Forelimb muscle (tissue), 1 donor: ENCODE measurements at regions not wholly inside any gene's neighbourhood (a gene's known extent, or its start where the extent isn't known, plus 50 kb on each side); places are given as distances from the start of the nearest gene placed in this dataset.

Experiments used
- DNase-seq: peaks from one replicate; pipeline ENCODE4 v3.0.0-alpha.2; 2013; ENCODE audit warnings: low read depth

DNA sequence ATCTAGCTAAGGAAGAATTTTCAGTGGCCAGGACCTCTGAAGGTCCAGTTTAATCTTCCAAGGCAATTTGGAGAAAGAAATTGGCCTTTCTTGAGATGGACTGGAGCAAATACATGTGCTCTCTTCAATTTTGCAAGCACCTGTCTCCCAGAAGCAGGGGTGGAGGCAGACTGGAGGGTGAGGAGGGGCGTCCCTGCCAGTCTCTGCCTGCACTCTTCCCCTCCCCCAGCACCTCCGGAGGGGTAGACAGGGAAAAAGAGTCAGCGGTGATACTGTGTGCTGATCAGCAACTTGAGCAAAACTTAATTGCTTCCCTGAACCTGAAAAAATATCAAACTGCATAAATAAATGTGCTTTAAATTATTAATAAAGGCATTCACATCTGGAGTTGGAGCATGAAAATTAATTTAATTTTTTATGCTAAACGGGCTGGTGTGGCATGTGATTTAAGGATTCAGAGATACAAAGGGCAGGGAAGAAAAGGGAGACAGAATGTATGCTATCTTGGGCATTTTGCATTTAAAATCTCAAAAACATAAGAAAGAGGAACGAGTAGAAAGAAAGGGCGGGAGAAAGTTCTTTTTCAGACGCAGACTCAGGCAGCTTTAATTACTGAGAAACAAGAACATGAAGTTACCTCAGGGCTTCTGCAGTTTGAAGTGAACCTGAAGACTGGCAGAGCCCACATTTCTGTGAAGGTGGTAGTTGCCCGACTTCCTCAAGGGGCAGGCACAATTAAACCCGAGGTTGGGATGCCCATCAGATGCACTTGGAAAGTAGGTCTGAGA, 319.7 kb downstream of the UACA start:
- DNase-seq: no peak

- no peak for DNase-seq
Measured at GRCh38 chr15:70442616-70443321, 320.6 kb downstream of the UACA start.

DNA sequence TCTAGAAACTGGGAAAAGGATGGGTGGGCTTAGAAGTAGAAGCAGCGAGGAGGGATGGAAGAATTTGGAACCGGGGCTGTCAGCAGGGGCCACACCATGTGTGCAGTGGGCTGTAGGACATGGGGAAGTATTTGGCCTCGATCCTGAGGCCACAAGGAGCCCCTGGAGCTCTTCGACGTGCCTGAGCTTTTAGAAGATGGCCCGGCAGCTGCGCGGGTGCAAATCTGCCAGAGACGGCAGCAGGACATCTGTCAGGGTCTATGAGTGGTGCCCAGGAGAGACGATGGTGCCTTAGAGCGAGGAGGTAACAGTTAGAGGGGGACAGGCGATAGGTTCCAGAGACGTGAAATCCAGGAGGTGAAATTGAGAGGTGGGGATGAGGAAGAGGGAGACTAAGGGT, 321.1 kb downstream of the UACA start:
- no peak for DNase-seq

GRCh38 chr15:70440416-70441138, 322.8 kb downstream of the UACA start:
- DNase-seq: no peak

- DNase-seq: no peak
Measured at GRCh38 chr15:70439880-70440279, 323.5 kb downstream of the UACA start.

- DNase-seq: no peak
Measured at GRCh38 chr15:70439304-70439877, 324.0 kb downstream of the UACA start.

DNA sequence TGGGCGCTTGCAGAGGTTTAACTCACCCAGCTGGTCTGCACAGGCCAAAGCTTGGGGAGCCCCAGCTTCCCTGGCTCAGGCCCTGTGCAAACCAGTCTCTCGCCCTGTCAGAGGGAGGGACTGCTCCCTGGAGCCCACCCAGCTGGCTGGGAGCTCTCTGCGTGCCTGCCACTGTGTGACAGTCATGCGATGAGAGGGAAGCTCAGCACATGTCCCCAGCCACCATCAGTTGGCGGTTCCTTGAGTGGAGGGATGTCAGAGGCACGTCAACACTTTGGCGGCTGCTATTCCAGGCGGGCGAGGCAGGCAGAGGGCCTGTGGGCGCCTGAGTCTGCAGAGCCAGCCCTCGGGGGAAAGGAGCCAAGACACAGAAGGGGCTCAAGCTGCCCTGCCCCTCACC, 324.6 kb downstream of the UACA start:
- no peak for DNase-seq

- DNase-seq: no peak
Measured at GRCh38 chr15:70437882-70438451, 325.4 kb downstream of the UACA start.

GRCh38 chr15:70437089-70437488, 326.3 kb downstream of the UACA start:
- DNase-seq: no peak

DNA sequence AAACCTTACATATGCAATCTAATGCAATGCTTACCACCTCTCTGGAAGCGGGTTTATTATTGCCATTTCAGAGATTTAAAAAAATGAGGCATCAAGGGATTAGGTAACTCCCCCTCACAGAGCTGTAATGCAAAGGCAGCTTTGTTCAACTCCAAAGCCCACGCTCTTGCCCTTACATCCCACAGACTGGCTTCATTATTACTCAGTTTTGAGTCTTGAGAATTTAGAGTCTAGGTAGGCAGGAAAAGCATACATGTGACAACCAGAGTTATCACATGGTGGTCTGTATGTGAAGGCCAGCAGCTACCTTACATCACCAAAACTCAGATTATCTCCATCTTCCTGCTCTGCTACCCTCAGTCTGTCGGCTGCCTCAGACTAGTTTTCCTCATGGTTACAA, 326.9 kb downstream of the UACA start:
- no peak for DNase-seq

DNA sequence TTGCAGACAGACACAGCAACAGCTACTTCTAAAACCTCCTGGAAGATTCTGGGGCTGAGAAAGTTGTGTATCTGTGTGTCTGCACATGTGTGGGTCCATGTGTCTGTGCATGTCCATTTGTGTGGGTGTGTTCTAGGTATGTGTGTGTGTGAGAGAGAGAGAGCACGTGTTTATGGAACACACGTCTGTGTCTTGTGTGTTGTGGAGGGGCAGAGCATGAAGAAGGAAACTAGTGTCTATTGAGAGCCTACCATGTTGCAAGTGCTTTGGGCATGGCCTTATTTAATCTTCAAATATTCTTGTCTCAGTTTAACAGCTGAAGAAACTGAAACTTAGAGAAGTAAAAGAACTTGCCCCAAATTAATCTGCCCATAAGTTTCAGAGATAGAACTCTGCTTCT, 327.5 kb downstream of the UACA start:
- DNase-seq: no peak

GRCh38 chr15:70435369-70435768, 328.0 kb downstream of the UACA start:
- DNase-seq: no peak

GRCh38 chr15:70433586-70434324, 329.6 kb downstream of the UACA start:
- no peak for DNase-seq

GRCh38 chr15:70432924-70433495, 330.3 kb downstream of the UACA start:
- DNase-seq: no peak

DNA sequence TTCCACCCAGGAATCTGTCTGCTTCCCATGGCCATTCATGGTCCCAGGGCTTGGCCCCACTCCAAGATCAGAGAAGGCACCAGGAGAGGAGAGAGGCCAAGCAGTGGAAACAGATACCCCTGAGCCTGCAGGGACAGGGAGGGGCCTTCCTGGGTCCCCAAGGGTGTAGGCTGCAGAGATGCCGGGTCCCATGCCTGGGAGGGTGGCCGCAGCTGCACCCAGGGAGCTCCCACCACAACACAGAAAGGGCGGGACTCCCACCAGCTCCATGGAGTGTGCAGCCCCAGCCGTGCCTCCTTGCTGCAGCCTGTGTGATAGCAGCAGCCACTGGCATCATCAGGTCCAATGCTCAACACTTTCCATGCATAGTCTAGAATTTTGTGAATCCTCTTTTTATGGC, 331.5 kb downstream of the UACA start:
- DNase-seq: no peak

GRCh38 chr15:70430069-70430468, 332.4 kb upstream of the TLE3 start:
- DNase-seq: no peak

DNA sequence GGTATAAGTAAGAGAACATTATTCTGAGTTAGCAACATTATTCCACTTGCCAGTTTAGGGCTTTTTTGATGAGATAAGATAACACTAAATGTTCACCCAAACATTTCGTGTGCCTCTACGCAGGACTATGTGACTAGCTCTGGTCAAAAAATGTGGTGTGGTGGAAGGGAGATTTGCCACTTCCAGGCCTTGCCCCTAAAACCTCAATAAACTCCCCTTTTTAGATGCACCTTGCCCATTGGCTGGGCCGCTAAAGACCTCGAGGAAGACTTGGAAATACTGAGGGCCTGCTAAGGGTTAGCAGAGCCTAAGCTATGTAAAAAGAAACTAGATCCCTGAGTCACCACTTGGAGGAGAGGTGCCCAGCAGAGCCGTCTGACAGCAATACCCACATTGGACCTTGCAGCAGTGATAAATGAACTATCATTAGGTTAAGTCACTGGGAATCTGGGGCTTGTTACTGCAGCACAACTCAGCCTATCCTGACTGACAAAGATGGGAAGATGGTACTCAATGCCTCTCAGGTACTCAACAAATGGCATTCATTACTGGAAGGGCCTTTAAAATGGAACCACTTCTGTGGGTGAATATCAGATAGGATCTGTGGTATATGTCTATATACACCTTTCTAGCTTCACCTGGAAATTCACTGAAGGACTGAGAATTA, 331.5 kb upstream of the TLE3 start:
- DNase-seq: no peak

DNA sequence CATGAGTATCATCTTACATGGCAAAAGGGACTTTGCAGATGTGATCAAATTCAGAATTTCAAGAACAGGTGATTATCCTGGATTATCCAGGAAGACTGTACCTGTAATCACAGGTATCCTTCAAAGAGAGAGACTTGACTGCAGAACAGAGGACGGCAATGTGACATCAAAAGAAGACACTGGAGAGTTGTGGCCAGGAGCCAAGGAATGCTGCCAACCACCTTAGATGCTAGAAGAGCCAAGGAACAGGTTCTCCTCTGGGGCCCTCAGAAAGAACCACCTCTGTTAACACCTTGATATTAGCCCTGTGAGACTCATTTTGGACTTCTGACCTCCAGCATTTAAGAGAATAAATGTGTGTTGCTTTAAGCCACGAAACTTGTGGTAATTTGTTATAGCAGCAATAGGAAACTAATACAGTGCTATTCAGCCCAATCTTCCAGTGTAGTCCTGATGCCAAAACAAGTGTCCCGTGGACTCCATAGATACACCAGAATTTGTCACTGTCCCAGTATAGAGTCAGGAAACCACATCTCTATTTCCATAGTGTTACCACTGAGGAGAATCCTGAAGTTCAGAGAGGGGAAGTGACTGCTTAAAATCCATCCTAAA, 330.6 kb upstream of the TLE3 start:
- no peak for DNase-seq

GRCh38 chr15:70427167-70428120, 329.7 kb upstream of the TLE3 start:
- DNase-seq: no peak
